T-cell (primary cell): ENCODE measurements at regions not wholly inside any gene's neighbourhood (a gene's known extent, or its start where the extent isn't known, plus 50 kb on each side); places are given as distances from the start of the nearest gene placed in this dataset.

Experiments used
- ATAC-seq, 4 experiments: fragments of 200-7000 bp in 3 of 4; fragments of 150-1000 bp in 1 of 4; cut with Tn5 transposase; replicated peaks in 1 of 4; 1 replicate in 3 of 4; 2 replicates in 1 of 4; pipeline ENCODE4 v1.10.0; 2021; ENCODE audit warnings: moderate library complexity in 3 of 4, mild to moderate bottlenecking in 2 of 4, moderate number of reproducible peaks in 1 of 4
- CTCF ChIA-PET, 2 donors: fragments of 300-600 bp; sonication (Branson Sonifier 250); formaldehyde crosslinking; loops; one replicate each; lab custom pipeline; 2022; ENCODE audit warnings: antibody characterized with exemption in 2 of 2; lab: Charles Lee
- POLR2A ChIA-PET, 2 donors: fragments of 300-600 bp; sonication (Branson Sonifier 250); formaldehyde crosslinking; loops; one replicate each; lab custom pipeline; 2022; ENCODE audit warnings: antibody characterized with exemption in 2 of 2; lab: Charles Lee
- DNase-seq, 35 experiments: peaks; one replicate each; pipeline versions ENCODE4 v3.0.0 to v3.0.0-alpha.2; 2013 to 2023
- H3K27ac ChIP-seq: one replicate; pipeline ENCODE4 v1.5.1; 2013; ENCODE audit warnings: low read length
- H3K27me3 ChIP-seq, 2 experiments: replicated peaks in 1 of 2; 1 replicate in 1 of 2; 2 replicates in 1 of 2; pipeline versions ENCODE4 v1.6.1 to v1.7.0; 2013; ENCODE audit warnings: low read length in 1 of 2, mixed read lengths in 1 of 2; ENCODE audit not compliant: control insufficient read depth in 2 of 2, insufficient read depth in 2 of 2; ENCODE audit errors: extremely low read depth in 1 of 2
- H3K36me3 ChIP-seq, 2 donors: 1 replicate in 1 of 2; 2 replicates in 1 of 2; pipeline versions ENCODE4 v1.6.1 to v1.7.0; 2013; ENCODE audit warnings: low read length in 1 of 2; ENCODE audit not compliant: control insufficient read depth in 2 of 2, insufficient read depth in 1 of 2; ENCODE audit errors: extremely low read depth in 1 of 2
- H3K4me1 ChIP-seq, 2 experiments: 1 replicate in 1 of 2; 2 replicates in 1 of 2; pipeline versions ENCODE4 v1.6.1 to v1.7.0; 2013; ENCODE audit warnings: low read length in 2 of 2, mixed read lengths in 1 of 2; ENCODE audit not compliant: insufficient read depth in 2 of 2, control insufficient read depth in 1 of 2; ENCODE audit errors: extremely low read depth in 1 of 2
- H3K4me3 ChIP-seq, 2 donors: 1 replicate in 1 of 2; 2 replicates in 1 of 2; pipeline versions ENCODE4 v1.5.1 to v1.7.0; 2013; ENCODE audit warnings: mild to moderate bottlenecking in 2 of 2, low read length in 1 of 2, moderate library complexity in 1 of 2; ENCODE audit not compliant: control insufficient read depth in 1 of 2; ENCODE audit errors: extremely low read depth in 1 of 2
- H3K9me3 ChIP-seq: 2 replicates; pipeline ENCODE4 v1.7.0; 2013
- H3K27ac Mint-ChIP-seq, 2 donors: one replicate each; pipeline ENCODE4 v1.8.0; 2020 to 2021; ENCODE audit warnings: mild to moderate bottlenecking in 2 of 2, mixed read lengths in 2 of 2
- H3K27me3 Mint-ChIP-seq, 2 donors: one replicate each; pipeline ENCODE4 v1.8.0; 2021 to 2022; ENCODE audit warnings: mixed read lengths in 2 of 2
- H3K36me3 Mint-ChIP-seq: one replicate; pipeline ENCODE4 v1.8.0; 2021; ENCODE audit warnings: mixed read lengths
- H3K4me1 Mint-ChIP-seq, 3 donors: one replicate each; pipeline ENCODE4 v1.8.0; 2020 to 2022; ENCODE audit warnings: mixed read lengths in 3 of 3, mild to moderate bottlenecking in 1 of 3
- H3K4me3 Mint-ChIP-seq, 3 donors: one replicate each; pipeline ENCODE4 v1.8.0; 2020 to 2022; ENCODE audit warnings: mild to moderate bottlenecking in 3 of 3, mixed read lengths in 3 of 3, moderate library complexity in 3 of 3
- H3K9me3 Mint-ChIP-seq, 3 donors: one replicate each; pipeline ENCODE4 v1.8.0; 2020 to 2022; ENCODE audit warnings: mixed read lengths in 3 of 3
- WGBS: methylation state at CpG from one replicate; pipeline ENCODE4 v1.1.5; 2013; ENCODE audit warnings: missing lambda C conversion rate; ENCODE audit not compliant: insufficient coverage; 5-methylcytosine and 5-hydroxymethylcytosine counted together

GRCh38 chr18:72444111-72444797, 99.9 kb downstream of the CBLN2 start:
- 23% methylated on average over 2 of the region's 7 CpGs for whole genome bisulfite sequencing
- no peaks in the 10 kb centered on the region for H3K27me3 Mint-ChIP-seq
- H3K36me3 ChIP-seq, result no peaks in the 10 kb centered on the region
- POLR2A ChIA-PET, result no interaction called here
- no peak for DNase-seq
- no peak for ATAC-seq
- H3K4me3 Mint-ChIP-seq, result no peak overlapping the region
- peaks cover 2 to 15% (median 6%) of the 10 kb centered on the region in 3 donors for H3K9me3 Mint-ChIP-seq
- H3K4me3 ChIP-seq, result no peak overlapping the region
- H3K9me3 ChIP-seq, result no peaks in the 10 kb centered on the region
- H3K4me1 ChIP-seq, result no peaks in the 10 kb centered on the region
- H3K27ac Mint-ChIP-seq, result no peak overlapping the region
- no peaks in the 10 kb centered on the region for H3K4me1 Mint-ChIP-seq
- no peak overlapping the region for H3K27ac ChIP-seq
- H3K36me3 Mint-ChIP-seq, result no peaks in the 10 kb centered on the region
- CTCF ChIA-PET, result no interaction called here
- no peaks in the 10 kb centered on the region for H3K27me3 ChIP-seq

- H3K4me3 ChIP-seq, result no peak overlapping the region
- DNase-seq (no peak), ATAC-seq (no peak)
- no peaks in the 10 kb centered on the region for H3K4me1 ChIP-seq
- Mint-ChIP-seq H3K27me3 (no peaks in the 10 kb centered on the region), H3K36me3 (no peaks in the 10 kb centered on the region), H3K27ac (no peak overlapping the region), H3K9me3 (peaks cover 5 to 9% (median 7%) of the 10 kb centered on the region in 3 donors), H3K4me3 (no peak overlapping the region), H3K4me1 (no peaks in the 10 kb centered on the region)
- WGBS, result 60% methylated on average over 1 of the region's 3 CpGs
- no peaks in the 10 kb centered on the region for H3K27me3 ChIP-seq
- no peak overlapping the region for H3K27ac ChIP-seq
- POLR2A ChIA-PET, result no interaction called here
- H3K36me3 ChIP-seq, result no peaks in the 10 kb centered on the region
- CTCF ChIA-PET, result no interaction called here
- no peaks in the 10 kb centered on the region for H3K9me3 ChIP-seq
These were observed 107.7 kb downstream of the CBLN2 start for GRCh38 chr18:72436401-72436800.

- no peak overlapping the region for H3K27ac Mint-ChIP-seq
- Histone ChIP-seq H3K4me3 (no peak overlapping the region), H3K9me3 (no peaks in the 10 kb centered on the region), H3K36me3 (no peaks in the 10 kb centered on the region), H3K27ac (no peak overlapping the region), H3K27me3 (no peaks in the 10 kb centered on the region), H3K4me1 (no peaks in the 10 kb centered on the region)
- no peak for ATAC-seq
- no CpG with 5 or more reads among the region's 5 CpGs for WGBS
- no peaks in the 10 kb centered on the region for H3K4me1 Mint-ChIP-seq
- H3K4me3 Mint-ChIP-seq, result no peak overlapping the region
- no peaks in the 10 kb centered on the region for H3K27me3 Mint-ChIP-seq
- no peak for DNase-seq
- H3K36me3 Mint-ChIP-seq, result no peaks in the 10 kb centered on the region
- CTCF ChIA-PET, result no interaction called here
- POLR2A ChIA-PET, result no interaction called here
- H3K9me3 Mint-ChIP-seq, result peaks cover 7 to 11% (median 9%) of the 10 kb centered on the region in 3 donors
These were observed 110.4 kb downstream of the CBLN2 start for GRCh38 chr18:72433756-72434155.

- Histone ChIP-seq H3K4me1 (no peaks in the 10 kb centered on the region), H3K9me3 (no peaks in the 10 kb centered on the region), H3K4me3 (no peak overlapping the region), H3K36me3 (no peaks in the 10 kb centered on the region), H3K27ac (no peak overlapping the region), H3K27me3 (no peaks in the 10 kb centered on the region)
- ATAC-seq, result no peak
- Mint-ChIP-seq H3K36me3 (no peaks in the 10 kb centered on the region), H3K9me3 (peaks cover 8 to 14% (median 12%) of the 10 kb centered on the region in 3 donors), H3K27me3 (no peaks in the 10 kb centered on the region), H3K27ac (no peak overlapping the region), H3K4me3 (no peak overlapping the region), H3K4me1 (no peaks in the 10 kb centered on the region)
- no peak for DNase-seq
- WGBS, result no CpG with 5 or more reads among the region's 2 CpGs
- POLR2A ChIA-PET, result no interaction called here
- CTCF ChIA-PET, result no interaction called here
These were observed 116.4 kb downstream of the CBLN2 start for GRCh38 chr18:72427721-72428120.

- ChIA-PET POLR2A (interaction anchor here in 1 of 2 donors (0.7 kb wide), 1 partner anchor 787 kb away, joined by 3 read pairs; no protein-coding TSS in a partner anchor), CTCF (no interaction called here)
- Histone ChIP-seq H3K27me3 (no peaks in the 10 kb centered on the region), H3K4me1 (no peaks in the 10 kb centered on the region), H3K36me3 (no peaks in the 10 kb centered on the region), H3K4me3 (no peak overlapping the region), H3K9me3 (no peaks in the 10 kb centered on the region), H3K27ac (no peak overlapping the region)
- Mint-ChIP-seq H3K27me3 (no peaks in the 10 kb centered on the region), H3K27ac (no peak overlapping the region), H3K36me3 (no peaks in the 10 kb centered on the region), H3K4me3 (no peak overlapping the region), H3K9me3 (peaks cover 3 to 9% (median 8%) of the 10 kb centered on the region in 3 donors), H3K4me1 (no peaks in the 10 kb centered on the region)
- no peak for DNase-seq
- no CpG with 5 or more reads among the region's 4 CpGs for whole genome bisulfite sequencing
- no peak for ATAC-seq
These were observed 124.2 kb downstream of the CBLN2 start for GRCh38 chr18:72419914-72420313.

GRCh38 chr18:72412927-72413326, 131.2 kb downstream of the CBLN2 start:
- 40% methylated on average over 2 of the region's 5 CpGs for WGBS
- no peak overlapping the region for H3K27ac Mint-ChIP-seq
- Histone ChIP-seq H3K27ac (no peak overlapping the region), H3K4me3 (no peak overlapping the region), H3K27me3 (no peaks in the 10 kb centered on the region), H3K9me3 (no peaks in the 10 kb centered on the region), H3K36me3 (no peaks in the 10 kb centered on the region), H3K4me1 (no peaks in the 10 kb centered on the region)
- ATAC-seq, result no peak
- no peaks in the 10 kb centered on the region for H3K36me3 Mint-ChIP-seq
- POLR2A ChIA-PET, result no interaction called here
- H3K4me1 Mint-ChIP-seq, result no peaks in the 10 kb centered on the region
- H3K9me3 Mint-ChIP-seq, result peaks cover 5 to 12% (median 10%) of the 10 kb centered on the region in 3 donors
- H3K4me3 Mint-ChIP-seq, result no peak overlapping the region
- CTCF ChIA-PET, result no interaction called here
- H3K27me3 Mint-ChIP-seq, result no peaks in the 10 kb centered on the region
- DNase-seq, result no peak
